ENCODE measurements at regions not wholly inside any gene's neighbourhood (a gene's known extent, or its start where the extent isn't known, plus 50 kb on each side); places are given as distances from the start of the nearest gene placed in this dataset.
"Not testable (repeated sequence)": the region's sequence is repeated elsewhere in the genome, so short reads cannot be mapped to it uniquely, and the experiment has no call there.

- DNase-seq: no peak
Measured at GRCh38 chr1:193929374-193930033, 743.1 kb upstream of the B3GALT2 start.

GRCh38 chr1:193927550-193927949 lies 741.1 kb upstream of the B3GALT2 start:
- no peak for DNase-seq

GRCh38 chr1:193926956-193927355 lies 740.5 kb upstream of the B3GALT2 start:
- DNase-seq: no peak

GRCh38 chr1:193919827-193920226 lies 733.4 kb upstream of the B3GALT2 start:
- DNase-seq: no peak

DNA sequence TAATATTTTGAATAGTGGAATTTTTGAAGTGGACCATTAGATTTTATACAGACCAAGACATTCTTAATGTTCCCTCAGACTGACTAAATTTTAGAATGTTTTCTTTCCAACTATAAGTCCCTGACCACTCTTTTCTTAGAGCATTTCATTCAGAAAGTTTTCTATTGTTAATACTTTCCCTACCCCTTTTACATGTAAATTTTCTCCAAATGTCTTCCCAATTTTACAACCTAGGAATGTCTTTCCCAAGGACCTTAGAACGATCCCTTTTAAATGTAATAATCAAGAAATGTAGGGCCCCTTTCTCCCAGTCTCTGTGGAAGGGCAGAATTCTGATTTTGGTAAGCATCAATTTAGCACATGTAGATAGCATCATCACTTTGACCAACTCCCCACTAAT lies 730.0 kb upstream of the B3GALT2 start:
- no peak for DNase-seq

GRCh38 chr1:193914871-193915270 lies 728.5 kb upstream of the B3GALT2 start:
- no peak for DNase-seq

DNA sequence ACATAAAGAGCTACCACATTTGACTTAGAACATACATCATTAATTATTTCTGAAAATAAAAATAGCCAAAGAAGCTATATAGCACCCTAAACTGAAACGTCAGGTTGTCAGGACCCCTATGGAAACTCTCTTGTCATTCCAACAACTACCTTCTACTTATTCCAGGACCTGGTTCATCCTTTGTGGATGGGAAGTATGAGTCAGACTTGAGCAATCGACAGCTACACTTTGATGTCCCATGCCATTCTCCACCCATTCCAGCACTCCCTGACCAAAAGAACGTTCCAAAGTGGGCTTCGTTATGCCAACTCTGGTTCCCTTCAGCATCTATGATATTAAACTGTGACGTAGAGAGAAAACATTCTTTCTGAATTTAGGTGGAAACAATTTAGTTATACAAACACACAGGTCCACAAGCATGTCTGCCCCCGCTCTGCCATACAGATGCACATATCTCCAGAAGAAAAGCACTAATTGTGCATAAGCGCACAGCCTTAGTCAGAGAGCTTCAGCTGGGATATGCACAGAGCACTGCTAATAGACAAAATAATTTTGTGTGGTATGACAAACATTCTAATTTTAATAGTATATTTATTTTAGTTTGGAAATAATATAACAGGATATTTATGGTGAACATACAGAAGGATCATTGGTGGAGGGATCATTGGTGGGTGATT lies 723.1 kb upstream of the B3GALT2 start:
- DNase-seq: no peak

DNA sequence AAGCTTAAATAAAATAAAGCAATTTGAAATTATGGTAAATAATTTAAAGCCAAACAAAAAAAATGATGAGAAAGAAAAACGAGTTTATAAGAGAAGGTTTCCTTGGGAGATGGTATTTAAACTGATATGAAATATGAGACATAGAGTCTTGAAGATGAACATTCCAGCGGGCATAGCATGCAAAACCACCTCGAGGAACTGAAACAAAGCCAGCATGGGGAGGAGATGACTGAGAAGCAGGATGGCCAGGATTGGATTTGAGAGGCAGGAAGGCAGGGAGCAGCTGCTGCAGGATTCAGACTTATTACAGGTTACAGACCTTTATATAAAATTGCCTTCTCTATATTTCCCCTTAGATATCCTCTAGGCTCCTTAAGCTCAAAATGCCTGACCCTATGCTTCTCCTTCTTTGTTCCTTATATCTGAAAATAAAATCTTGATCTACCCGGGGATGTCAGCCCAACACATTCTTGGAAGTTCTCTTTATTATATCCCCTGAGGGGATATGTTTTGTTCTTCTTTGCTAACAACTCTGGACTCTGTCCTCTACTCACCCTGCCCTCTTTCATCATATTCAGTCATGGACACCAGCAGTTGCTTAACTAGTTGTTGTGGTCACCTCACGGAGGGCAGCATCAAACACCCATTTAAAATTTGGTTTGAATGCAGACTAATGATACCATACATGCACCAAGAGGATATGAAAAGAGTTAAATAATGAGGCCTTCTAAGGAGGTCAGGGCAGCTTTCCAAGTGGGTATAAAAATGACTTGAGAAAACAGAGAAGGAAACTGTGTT lies 719.1 kb upstream of the B3GALT2 start:
- no peak for DNase-seq

GRCh38 chr1:193891788-193892187 lies 705.4 kb upstream of the B3GALT2 start:
- no peak for DNase-seq

- DNase-seq: no peak
Measured at GRCh38 chr1:193890935-193891334, 704.5 kb upstream of the B3GALT2 start.

DNA sequence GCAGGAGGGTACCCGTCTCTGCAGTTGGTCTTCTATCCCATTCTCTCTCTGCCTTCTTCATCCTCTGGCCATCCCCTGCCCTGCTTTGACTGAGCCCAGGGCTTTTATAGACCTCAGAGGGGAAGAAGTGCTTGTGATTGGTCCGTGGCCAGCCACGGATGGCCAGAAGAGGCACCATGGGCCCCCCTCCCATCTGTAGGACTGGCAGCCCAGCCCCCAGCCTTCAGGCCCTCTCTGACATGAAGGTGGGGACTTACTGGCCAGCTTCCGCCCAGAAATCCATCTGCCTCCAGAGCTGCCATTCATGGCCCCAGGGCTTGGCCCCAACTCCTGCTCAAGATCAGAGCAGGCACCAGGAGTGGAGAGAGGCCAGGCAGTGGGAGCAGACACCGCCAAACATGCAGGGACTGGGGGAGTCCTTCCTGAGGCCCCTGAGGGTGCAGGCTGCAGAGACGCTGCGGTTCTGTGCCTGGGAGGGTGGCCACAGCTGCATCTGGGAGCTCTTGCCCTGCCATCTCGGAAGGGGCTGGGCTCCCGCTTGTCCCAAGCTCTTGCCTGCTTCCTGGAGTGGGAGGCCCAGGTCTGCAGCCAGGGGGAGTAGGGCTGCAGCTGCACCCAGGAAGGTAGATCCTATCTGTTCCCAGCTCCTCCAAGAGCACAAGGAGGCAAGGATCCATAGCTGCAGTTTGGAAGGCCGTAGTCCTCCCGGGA lies 698.6 kb upstream of the B3GALT2 start:
- no peak for DNase-seq

- DNase-seq: not testable (repeated sequence)
Measured at GRCh38 chr1:193877920-193878319, 691.5 kb upstream of the B3GALT2 start.

- no peak for DNase-seq
Measured at GRCh38 chr1:193868425-193868824, 682.0 kb upstream of the B3GALT2 start.

GRCh38 chr1:193856261-193856660 lies 669.8 kb upstream of the B3GALT2 start:
- no peak for DNase-seq

GRCh38 chr1:193850745-193851144 lies 664.3 kb upstream of the B3GALT2 start:
- no peak for DNase-seq

DNA sequence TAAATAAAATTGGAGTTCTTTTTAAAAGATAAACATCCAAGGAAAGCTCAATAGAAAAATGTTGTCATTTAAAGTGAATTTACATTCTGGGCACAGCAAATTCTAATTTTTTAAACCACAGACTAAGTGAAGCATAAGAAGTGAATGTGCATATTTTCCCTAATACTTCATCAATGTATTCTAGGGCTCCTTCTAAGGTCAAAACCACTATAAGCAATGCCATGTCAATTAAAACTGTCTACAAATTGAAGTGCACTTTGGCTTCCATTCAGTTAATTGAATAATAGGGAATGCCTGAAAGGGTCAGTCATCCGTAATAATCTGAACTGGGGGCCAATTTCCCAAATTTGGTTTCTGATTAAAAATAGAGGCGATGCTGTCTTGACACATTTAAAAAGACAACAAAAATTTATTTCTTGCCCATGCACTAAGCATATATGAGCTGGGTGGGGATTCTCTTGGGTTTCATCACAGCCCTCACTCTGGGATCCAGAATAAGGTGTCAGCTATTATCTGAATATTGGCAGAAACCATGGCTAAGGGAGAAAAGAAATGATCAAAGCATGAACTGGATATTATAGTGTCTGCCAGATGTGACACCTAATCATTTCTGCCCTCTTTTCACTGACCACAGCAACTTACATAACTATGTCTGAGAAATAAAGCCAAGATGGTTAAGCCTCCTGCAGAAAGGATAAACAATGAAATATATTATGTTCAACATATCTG lies 660.6 kb upstream of the B3GALT2 start:
- no peak for DNase-seq

GRCh38 chr1:193846411-193846810 lies 660.0 kb upstream of the B3GALT2 start:
- no peak for DNase-seq

GRCh38 chr1:193841857-193842256 lies 655.4 kb upstream of the B3GALT2 start:
- no peak for DNase-seq

DNA sequence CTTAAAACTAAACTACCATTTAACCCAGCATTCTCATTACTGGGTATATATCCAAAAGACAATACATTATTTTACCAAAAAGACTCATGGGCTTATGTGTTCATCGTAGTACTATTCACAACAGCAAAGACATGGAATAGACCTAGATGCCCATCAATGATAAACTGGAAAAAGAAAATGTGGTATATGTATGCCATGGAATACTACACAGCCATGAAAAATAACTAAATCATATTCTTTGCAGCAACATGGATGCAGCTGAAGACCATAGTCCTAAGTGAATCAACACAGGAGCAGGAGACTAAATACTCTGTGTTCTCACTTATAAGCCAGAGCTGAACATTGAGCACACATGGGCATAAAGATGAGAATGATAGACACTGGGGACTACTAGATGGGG lies 645.1 kb upstream of the B3GALT2 start:
- DNase-seq: no peak

DNA sequence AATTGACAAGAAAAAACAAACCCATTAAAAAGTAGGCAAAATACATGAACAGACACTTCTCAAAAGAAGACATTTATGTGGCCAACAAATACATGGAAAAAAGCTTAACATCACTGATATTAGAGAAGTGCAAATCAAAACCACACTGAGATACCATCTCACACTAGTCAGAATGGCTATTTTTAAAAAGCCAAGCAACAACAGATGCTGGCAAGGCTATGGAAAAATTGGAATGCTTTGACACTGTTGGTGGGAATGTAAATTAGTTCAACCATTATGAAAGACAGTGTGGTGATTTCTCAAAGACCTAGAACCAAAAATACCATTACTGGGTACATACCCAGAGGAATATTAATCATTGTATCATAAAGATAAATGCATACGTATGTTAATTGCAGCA lies 641.1 kb upstream of the B3GALT2 start:
- DNase-seq: no peak

DNA sequence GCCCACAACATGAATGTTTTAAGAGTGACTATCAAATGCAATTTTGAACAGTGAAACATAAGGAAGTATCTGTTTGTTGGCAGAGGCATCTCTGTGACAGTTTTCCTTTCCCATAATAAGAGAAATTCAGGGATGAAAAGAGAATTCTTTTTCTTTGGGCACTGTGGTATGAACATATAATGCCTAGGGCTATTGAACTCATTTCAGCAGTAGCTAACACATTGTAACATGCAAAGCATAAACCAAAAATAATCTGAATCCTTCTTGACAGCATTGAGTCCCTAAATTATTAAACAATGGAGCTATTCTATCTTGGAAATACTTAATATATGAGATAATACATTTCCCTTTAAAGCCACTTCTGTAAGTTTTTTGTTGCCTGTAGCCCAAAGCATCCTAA lies 633.0 kb upstream of the B3GALT2 start:
- no peak for DNase-seq

- no peak for DNase-seq
Measured at GRCh38 chr1:193807208-193807607, 620.8 kb upstream of the B3GALT2 start.
